ENCODE measurements at regions not wholly inside any gene's neighbourhood (a gene's known extent, or its start where the extent isn't known, plus 50 kb on each side); places are given as distances from the start of the nearest gene placed in this dataset.

GRCh38 chr4:151860561-151861093 is 99.8 kb upstream of the GATB start:
- H3K36me3 Mint-ChIP-seq (ENCODE audit: insufficient read depth in 1 of 3, low read depth in 3 of 3) = no peaks in the 10 kb centered on the region
- TF ChIP-seq, protein P1, sequence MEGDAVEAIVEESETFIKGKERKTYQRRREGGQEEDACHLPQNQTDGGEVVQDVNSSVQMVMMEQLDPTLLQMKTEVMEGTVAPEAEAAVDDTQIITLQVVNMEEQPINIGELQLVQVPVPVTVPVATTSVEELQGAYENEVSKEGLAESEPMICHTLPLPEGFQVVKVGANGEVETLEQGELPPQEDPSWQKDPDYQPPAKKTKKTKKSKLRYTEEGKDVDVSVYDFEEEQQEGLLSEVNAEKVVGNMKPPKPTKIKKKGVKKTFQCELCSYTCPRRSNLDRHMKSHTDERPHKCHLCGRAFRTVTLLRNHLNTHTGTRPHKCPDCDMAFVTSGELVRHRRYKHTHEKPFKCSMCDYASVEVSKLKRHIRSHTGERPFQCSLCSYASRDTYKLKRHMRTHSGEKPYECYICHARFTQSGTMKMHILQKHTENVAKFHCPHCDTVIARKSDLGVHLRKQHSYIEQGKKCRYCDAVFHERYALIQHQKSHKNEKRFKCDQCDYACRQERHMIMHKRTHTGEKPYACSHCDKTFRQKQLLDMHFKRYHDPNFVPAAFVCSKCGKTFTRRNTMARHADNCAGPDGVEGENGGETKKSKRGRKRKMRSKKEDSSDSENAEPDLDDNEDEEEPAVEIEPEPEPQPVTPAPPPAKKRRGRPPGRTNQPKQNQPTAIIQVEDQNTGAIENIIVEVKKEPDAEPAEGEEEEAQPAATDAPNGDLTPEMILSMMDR (conservative IDR thresholded peaks at IDR 0.05) = no peak
- H2BK15ac ChIP-seq (ENCODE audit: low read depth, low read length) = no peak overlapping the region

More at GRCh38 chr4:151860561-151861093, 99.8 kb upstream of the GATB start:
- Histone ChIP-seq H2BK120ac (ENCODE audit: low read depth, low read length, poor library complexity, severe bottlenecking) (no peak overlapping the region), H3K9ac (ENCODE audit: extremely low read depth, insufficient read length, low read length) (no peak overlapping the region), H3K79me1 (ENCODE audit: insufficient read depth, low read depth, low read length, poor library complexity, severe bottlenecking) (no peaks in the 10 kb centered on the region), H4K91ac (ENCODE audit: insufficient read length, low read depth, low read length) (no peak overlapping the region), H3K23me2 (ENCODE audit: insufficient read length, low read depth, low read length, poor library complexity, severe bottlenecking) (no peaks in the 10 kb centered on the region), H4K8ac (replicated peaks; ENCODE audit: insufficient read length, low read depth, low read length) (no peak overlapping the region), H3K14ac (ENCODE audit: insufficient read depth, low read length) (no peak overlapping the region), H3T11ph (ENCODE audit: low read length) (no peak overlapping the region), H3K4ac (ENCODE audit: low read depth, low read length) (no peak overlapping the region), H4K20me1 (ENCODE audit: control insufficient read depth, insufficient read depth, insufficient read length) (no peaks in the 10 kb centered on the region), H2AFZ (ENCODE audit: low read length) (no peak overlapping the region), H3K4me2 (ENCODE audit: insufficient read depth, insufficient read length, low read length) (no peak overlapping the region), H3K9me3 (ENCODE audit: control insufficient read depth, low read depth, low read length) (no peaks in the 10 kb centered on the region), H3K27me3 (ENCODE audit: insufficient read depth, low read length) (no peaks in the 10 kb centered on the region), H2AK5ac (ENCODE audit: insufficient read length, low read length) (no peak overlapping the region), H3K27ac (ENCODE audit: insufficient read length, low read depth, low read length) (no peak overlapping the region), H3K56ac (ENCODE audit: insufficient read length, low read depth, low read length) (no peak overlapping the region), H2BK20ac (ENCODE audit: low read depth, low read length, poor library complexity, severe bottlenecking) (no peak overlapping the region), H3K79me2 (ENCODE audit: insufficient read depth, low read length) (no peaks in the 10 kb centered on the region), H3K4me1 (ENCODE audit: insufficient read depth, low read length) (no peaks in the 10 kb centered on the region), H4K5ac (ENCODE audit: insufficient read length, low read depth, low read length) (no peak overlapping the region), H2BK5ac (ENCODE audit: insufficient read length, low read length) (no peak overlapping the region), H2BK12ac (ENCODE audit: insufficient read length, low read depth, low read length) (no peak overlapping the region), H3K23ac (ENCODE audit: insufficient read length, low read depth, low read length) (no peak overlapping the region), H3K18ac (ENCODE audit: insufficient read length, low read depth, low read length) (no peak overlapping the region)
- Mint-ChIP-seq H3K4me1 (peaks cover 0 to 5% of the 10 kb centered on the region in 2 experiments; a peak in 1 of 4 replicates), H3K4me3 (no peak overlapping the region), H3K27me3 (ENCODE audit: low read depth) (peaks cover 3% of the 10 kb centered on the region; the same call in 1 of the 2 replicates), H3K9me3 (no peaks in the 10 kb centered on the region), H3K27ac (no peak overlapping the region; a peak in 1 of 7 replicates)
- no peak for DNase-seq
- no CpG with 5 or more reads among the region's 16 CpGs for WGBS (ENCODE audit: extremely low coverage, insufficient read length, low lambda C conversion rate)
